Neural crest cell (in vitro differentiated cells): ENCODE measurements at regions not wholly inside any gene's neighbourhood (a gene's known extent, or its start where the extent isn't known, plus 50 kb on each side); places are given as distances from the start of the nearest gene placed in this dataset.

Experiments used
- DNase-seq: peaks from one replicate; pipeline ENCODE4 v3.0.0; 2021; ENCODE audit warnings: low read depth, mixed read lengths, low spot score
- H3K27ac Mint-ChIP-seq: one replicate; pipeline ENCODE4 v1.8.0; 2021; ENCODE audit warnings: mild to moderate bottlenecking, mixed read lengths; ENCODE audit not compliant: unreplicated experiment
- H3K27me3 Mint-ChIP-seq: 2 replicates; pipeline ENCODE4 v1.8.0; 2021; ENCODE audit warnings: low read depth, mild to moderate bottlenecking, mixed read lengths
- H3K36me3 Mint-ChIP-seq: 2 replicates; pipeline ENCODE4 v1.8.0; 2021; ENCODE audit warnings: low read depth, mild to moderate bottlenecking, mixed read lengths
- H3K4me1 Mint-ChIP-seq: 2 replicates; pipeline ENCODE4 v1.8.0; 2021; ENCODE audit warnings: mixed read lengths
- H3K4me3 Mint-ChIP-seq: one replicate; pipeline ENCODE4 v1.8.0; 2021; ENCODE audit warnings: mild to moderate bottlenecking, mixed read lengths
- H3K9me3 Mint-ChIP-seq: 2 replicates; pipeline ENCODE4 v1.8.0; 2021; ENCODE audit warnings: mixed read lengths
- TF ChIP-seq, protein P1 (sequence below): fragments of 200-600 bp; sonication (generic); conservative IDR thresholded peaks from 2 replicates; pipeline ENCODE4 v1.5.0; 2021; ENCODE audit warnings: antibody characterized with exemption, mild to moderate bottlenecking

DNA sequence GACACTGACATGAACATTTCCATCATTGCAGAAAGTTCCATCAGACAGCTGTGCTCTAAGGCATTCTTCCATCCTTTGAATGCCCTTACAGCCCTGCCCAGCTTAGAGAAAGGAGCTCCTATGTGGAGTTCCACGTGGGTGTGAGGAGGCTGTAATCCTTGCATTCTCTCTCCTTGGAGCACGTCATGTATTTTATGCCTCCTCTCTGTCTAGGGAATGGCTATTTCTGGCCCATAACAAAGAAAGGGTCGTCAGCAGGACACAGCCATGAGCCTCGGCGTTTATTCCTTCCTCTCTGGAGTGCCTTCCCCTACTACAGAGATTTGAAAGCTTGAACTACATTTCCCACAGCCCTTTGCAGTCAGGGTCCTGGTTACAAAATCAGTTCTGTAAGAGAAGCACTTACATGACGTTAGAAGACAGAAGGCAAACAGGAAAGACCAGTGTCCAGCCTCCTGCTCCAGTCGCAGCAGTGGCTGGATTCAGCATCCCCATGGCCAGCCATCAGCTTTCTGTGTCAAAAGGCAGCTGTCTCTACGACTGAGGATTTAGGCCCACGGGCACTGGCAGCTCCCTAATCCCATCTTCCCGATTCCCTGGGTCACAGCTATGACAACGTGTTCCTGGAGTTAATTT lies 234.9 kb downstream of the TFCP2L1 start:
- no peak for DNase-seq

DNA sequence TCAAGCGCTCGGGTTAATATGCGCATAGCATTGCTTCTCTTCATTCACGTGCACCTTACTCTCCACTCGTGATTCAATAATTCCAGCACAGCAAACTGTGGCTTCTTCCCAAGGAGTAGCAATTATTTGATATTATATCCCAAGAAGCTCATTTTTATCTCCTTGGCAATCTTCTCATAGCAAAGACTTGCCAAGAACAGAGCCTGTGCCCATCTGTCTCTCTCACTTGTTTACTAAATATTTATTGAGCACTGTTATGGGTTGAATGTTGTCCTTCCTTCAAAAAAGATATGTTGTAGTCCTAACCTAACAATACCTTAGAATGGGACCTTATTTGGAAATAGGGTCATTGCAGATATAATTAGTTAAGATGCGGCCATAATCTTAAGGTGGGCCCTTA lies 233.7 kb downstream of the TFCP2L1 start:
- TF ChIP-seq, protein P1, sequence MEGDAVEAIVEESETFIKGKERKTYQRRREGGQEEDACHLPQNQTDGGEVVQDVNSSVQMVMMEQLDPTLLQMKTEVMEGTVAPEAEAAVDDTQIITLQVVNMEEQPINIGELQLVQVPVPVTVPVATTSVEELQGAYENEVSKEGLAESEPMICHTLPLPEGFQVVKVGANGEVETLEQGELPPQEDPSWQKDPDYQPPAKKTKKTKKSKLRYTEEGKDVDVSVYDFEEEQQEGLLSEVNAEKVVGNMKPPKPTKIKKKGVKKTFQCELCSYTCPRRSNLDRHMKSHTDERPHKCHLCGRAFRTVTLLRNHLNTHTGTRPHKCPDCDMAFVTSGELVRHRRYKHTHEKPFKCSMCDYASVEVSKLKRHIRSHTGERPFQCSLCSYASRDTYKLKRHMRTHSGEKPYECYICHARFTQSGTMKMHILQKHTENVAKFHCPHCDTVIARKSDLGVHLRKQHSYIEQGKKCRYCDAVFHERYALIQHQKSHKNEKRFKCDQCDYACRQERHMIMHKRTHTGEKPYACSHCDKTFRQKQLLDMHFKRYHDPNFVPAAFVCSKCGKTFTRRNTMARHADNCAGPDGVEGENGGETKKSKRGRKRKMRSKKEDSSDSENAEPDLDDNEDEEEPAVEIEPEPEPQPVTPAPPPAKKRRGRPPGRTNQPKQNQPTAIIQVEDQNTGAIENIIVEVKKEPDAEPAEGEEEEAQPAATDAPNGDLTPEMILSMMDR: no peak
- H3K4me3 Mint-ChIP-seq: no peak overlapping the region
- DNase-seq: no peak
- H3K27ac Mint-ChIP-seq: no peak overlapping the region
- peaks cover 7% of the 10 kb centered on the region for H3K9me3 Mint-ChIP-seq
- no peaks in the 10 kb centered on the region for H3K4me1 Mint-ChIP-seq
- H3K36me3 Mint-ChIP-seq: no peaks in the 10 kb centered on the region
- H3K27me3 Mint-ChIP-seq: peaks cover 2% of the 10 kb centered on the region

More for the DNA sequence above, 234.9 kb downstream of the TFCP2L1 start:
- H3K36me3 Mint-ChIP-seq: no peaks in the 10 kb centered on the region
- TF ChIP-seq, protein P1: no peak
- H3K4me1 Mint-ChIP-seq: no peaks in the 10 kb centered on the region
- H3K9me3 Mint-ChIP-seq: peaks cover 7% of the 10 kb centered on the region
- H3K27me3 Mint-ChIP-seq: peaks cover 2% of the 10 kb centered on the region
- H3K4me3 Mint-ChIP-seq: no peak overlapping the region
- no peak overlapping the region for H3K27ac Mint-ChIP-seq

DNA sequence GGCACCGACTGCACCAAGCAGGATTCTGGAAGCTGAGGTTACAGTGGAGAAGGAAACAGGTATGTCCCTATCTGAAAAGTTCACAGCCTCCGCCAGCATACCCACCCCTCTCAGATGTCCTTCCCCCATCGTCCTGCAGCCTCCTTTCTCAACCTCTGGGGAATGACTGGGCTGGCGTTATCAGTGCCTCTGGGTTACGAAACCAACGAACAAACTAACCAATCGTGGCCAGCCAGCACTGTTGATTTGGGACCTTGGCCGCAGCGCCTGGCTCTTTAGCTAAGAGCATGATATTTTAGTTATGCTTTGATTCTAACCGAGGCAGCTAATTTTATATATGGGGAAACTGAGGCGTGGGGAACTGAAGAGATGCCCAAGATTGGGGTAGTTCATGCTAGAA lies 233.0 kb downstream of the TFCP2L1 start:
- peaks cover 7% of the 10 kb centered on the region for H3K9me3 Mint-ChIP-seq
- no peak for DNase-seq
- no peak overlapping the region for H3K27ac Mint-ChIP-seq
- H3K4me1 Mint-ChIP-seq: no peaks in the 10 kb centered on the region
- TF ChIP-seq, protein P1: no peak
- H3K36me3 Mint-ChIP-seq: no peaks in the 10 kb centered on the region
- no peak overlapping the region for H3K4me3 Mint-ChIP-seq
- H3K27me3 Mint-ChIP-seq: peaks cover 2% of the 10 kb centered on the region

DNA sequence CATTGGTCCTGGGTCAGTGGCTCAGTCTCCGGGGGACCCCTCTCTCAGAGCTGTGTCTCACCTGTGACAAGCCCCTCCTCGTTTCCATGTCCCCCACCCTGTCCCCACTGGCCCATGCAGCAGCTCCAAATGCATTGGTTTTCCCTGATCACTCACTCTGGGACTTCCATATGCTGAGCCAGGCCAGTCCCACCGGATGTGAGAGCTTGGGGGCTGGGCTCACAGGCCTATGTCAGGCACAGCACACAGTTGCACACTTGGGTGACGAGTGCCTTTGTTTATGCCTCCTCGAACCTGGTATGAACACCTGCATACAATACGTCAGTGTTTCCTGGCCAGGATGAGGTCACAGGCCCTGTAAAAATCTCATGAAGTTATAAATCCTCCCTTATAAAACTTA lies 232.5 kb downstream of the TFCP2L1 start:
- H3K9me3 Mint-ChIP-seq: peaks cover 7% of the 10 kb centered on the region
- H3K27ac Mint-ChIP-seq: peak overlapping the region; percentile 62
- DNase-seq: no peak
- TF ChIP-seq, protein P1: no peak
- no peak overlapping the region for H3K4me3 Mint-ChIP-seq
- no peaks in the 10 kb centered on the region for H3K36me3 Mint-ChIP-seq
- no peaks in the 10 kb centered on the region for H3K4me1 Mint-ChIP-seq
- peaks cover 2% of the 10 kb centered on the region for H3K27me3 Mint-ChIP-seq

DNA sequence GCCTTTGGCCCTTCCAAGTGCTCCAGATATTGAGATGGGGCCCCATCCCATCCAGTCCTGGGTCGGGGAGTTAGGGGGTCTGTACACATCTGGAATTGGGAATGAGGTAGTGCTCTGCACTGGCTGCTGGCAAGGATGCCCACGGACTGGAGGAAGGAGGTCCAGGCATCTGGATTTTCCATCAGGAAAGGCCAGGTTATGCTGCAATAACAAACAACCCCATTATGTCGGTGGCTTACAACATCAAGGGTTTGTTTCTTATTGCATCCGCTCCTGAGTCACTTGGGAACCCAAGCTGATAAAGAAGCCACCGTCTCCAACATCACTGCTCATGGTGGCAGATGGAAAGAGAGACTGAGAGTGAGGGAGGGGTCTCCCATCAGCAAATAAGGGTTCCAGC lies 229.9 kb downstream of the TFCP2L1 start:
- H3K27ac Mint-ChIP-seq: no peak overlapping the region
- no peaks in the 10 kb centered on the region for H3K36me3 Mint-ChIP-seq
- no peak overlapping the region for H3K4me3 Mint-ChIP-seq
- no peak for DNase-seq
- peaks cover 7% of the 10 kb centered on the region for H3K9me3 Mint-ChIP-seq
- TF ChIP-seq, protein P1: no peak
- no peaks in the 10 kb centered on the region for H3K4me1 Mint-ChIP-seq
- H3K27me3 Mint-ChIP-seq: peaks cover 2% of the 10 kb centered on the region
